ENCODE measurements at regions not wholly inside any gene's neighbourhood (a gene's known extent, or its start where the extent isn't known, plus 50 kb on each side); places are given as distances from the start of the nearest gene placed in this dataset.

GRCh38 chr5:96318569-96319110, 114.4 kb downstream of the PCSK1 start:
- ATAC-seq (ENCODE audit: low read depth) (no peak), DNase-seq (no peak)
- Mint-ChIP-seq H3K4me3 (no peak overlapping the region), H3K9me3 (no peaks in the 10 kb centered on the region), H3K36me3 (ENCODE audit: low read depth) (no peaks in the 10 kb centered on the region), H3K4me1 (no peaks in the 10 kb centered on the region), H3K27me3 (peaks cover 3% of the 10 kb centered on the region), H3K27ac (no peak overlapping the region)
- TF ChIP-seq CTCF (IDR thresholded peaks at IDR 0.05): no peak
- POLR2A ChIA-PET: no interaction called here
- CTCF ChIA-PET: no interaction called here
- intact Hi-C loops (cut with micrococcal nuclease): no loop called here

GRCh38 chr5:96317945-96318344, 115.1 kb downstream of the PCSK1 start:
- POLR2A ChIA-PET: no interaction called here
- TF ChIP-seq CTCF (IDR thresholded peaks at IDR 0.05): no peak
- intact Hi-C loops (cut with micrococcal nuclease): no loop called here

GRCh38 chr5:96316487-96316886, 116.6 kb downstream of the PCSK1 start:
- CTCF ChIA-PET: interaction anchor here (1.6 kb wide), 1 partner anchor 20 kb away, joined by 7 read pairs; no protein-coding TSS in a partner anchor
- POLR2A ChIA-PET: no interaction called here
- Mint-ChIP-seq H3K9me3 (peaks cover 6% of the 10 kb centered on the region), H3K27ac (no peak overlapping the region), H3K4me1 (no peaks in the 10 kb centered on the region), H3K27me3 (peaks cover 6% of the 10 kb centered on the region), H3K36me3 (ENCODE audit: low read depth) (no peaks in the 10 kb centered on the region), H3K4me3 (no peak overlapping the region)
- intact Hi-C loops (cut with micrococcal nuclease): no loop called here
- DNase-seq: no peak
- ATAC-seq (ENCODE audit: low read depth): no peak
- no peak for TF ChIP-seq CTCF (IDR thresholded peaks at IDR 0.05)

More at GRCh38 chr5:96317945-96318344, 115.1 kb downstream of the PCSK1 start:
- DNase-seq: no peak
- no peaks in the 10 kb centered on the region for H3K9me3 Mint-ChIP-seq
- peaks cover 3% of the 10 kb centered on the region for H3K27me3 Mint-ChIP-seq
- H3K4me3 Mint-ChIP-seq: no peak overlapping the region
- no peak overlapping the region for H3K27ac Mint-ChIP-seq
- H3K36me3 Mint-ChIP-seq (ENCODE audit: low read depth): no peaks in the 10 kb centered on the region
- no peaks in the 10 kb centered on the region for H3K4me1 Mint-ChIP-seq
- CTCF ChIA-PET: interaction anchor here (1.1 kb wide), 1 partner anchor 17 kb away, joined by 4 read pairs; no protein-coding TSS in a partner anchor
- ATAC-seq (ENCODE audit: low read depth): no peak

- intact Hi-C loops (cut with micrococcal nuclease): no loop called here
- ChIA-PET POLR2A (no interaction called here), CTCF (interaction anchor here (1.6 kb wide), 1 partner anchor 21 kb away, joined by 7 read pairs; no protein-coding TSS in a partner anchor)
- Mint-ChIP-seq H3K9me3 (peaks cover 8% of the 10 kb centered on the region), H3K27me3 (peaks cover 9% of the 10 kb centered on the region), H3K36me3 (ENCODE audit: low read depth) (no peaks in the 10 kb centered on the region), H3K27ac (no peak overlapping the region), H3K4me1 (no peaks in the 10 kb centered on the region), H3K4me3 (no peak overlapping the region)
- no peak for TF ChIP-seq CTCF (IDR thresholded peaks at IDR 0.05)
- DNase-seq (no peak), ATAC-seq (ENCODE audit: low read depth) (no peak)
Measured at GRCh38 chr5:96316017-96316416, 117.0 kb downstream of the PCSK1 start.

- Mint-ChIP-seq H3K9me3 (peaks cover 11% of the 10 kb centered on the region), H3K27ac (no peak overlapping the region), H3K4me1 (no peaks in the 10 kb centered on the region), H3K27me3 (peaks cover 12% of the 10 kb centered on the region), H3K36me3 (ENCODE audit: low read depth) (no peaks in the 10 kb centered on the region), H3K4me3 (no peak overlapping the region)
- POLR2A ChIA-PET: no interaction called here
- no peak for TF ChIP-seq CTCF (IDR thresholded peaks at IDR 0.05)
- intact Hi-C loops (cut with micrococcal nuclease): no loop called here
- CTCF ChIA-PET: interaction anchor here (1.6 kb wide), 1 partner anchor 21 kb away, joined by 7 read pairs; no protein-coding TSS in a partner anchor
- ATAC-seq (ENCODE audit: low read depth): no peak
- no peak for DNase-seq
Measured at GRCh38 chr5:96315431-96315830, 117.6 kb downstream of the PCSK1 start.
